ENCODE measurements at regions not wholly inside any gene's neighbourhood (a gene's known extent, or its start where the extent isn't known, plus 50 kb on each side); places are given as distances from the start of the nearest gene placed in this dataset.

DNA sequence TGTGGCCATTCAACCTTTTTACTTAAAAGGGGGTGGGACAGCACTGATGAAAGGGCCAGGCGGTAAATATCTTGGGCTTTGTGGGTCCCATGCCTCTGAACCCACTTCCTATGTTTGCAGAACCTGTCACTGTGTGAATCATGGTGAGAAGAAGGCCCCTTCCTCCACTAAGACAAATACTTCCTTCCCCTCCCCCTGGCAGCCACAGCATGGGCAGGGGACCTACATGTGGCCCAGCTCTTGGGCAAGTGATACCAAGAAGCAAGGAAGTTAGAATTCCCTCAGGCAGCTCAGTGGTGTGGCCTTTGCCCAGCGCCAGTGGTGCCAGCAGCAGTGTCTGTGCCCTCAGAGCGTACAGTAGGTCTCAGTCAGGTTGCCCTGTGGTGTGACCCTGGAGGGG, 168.6 kb downstream of the TRIM33 start:
- DNase-seq: peak in 1 of 5 donors; percentile 81

DNA sequence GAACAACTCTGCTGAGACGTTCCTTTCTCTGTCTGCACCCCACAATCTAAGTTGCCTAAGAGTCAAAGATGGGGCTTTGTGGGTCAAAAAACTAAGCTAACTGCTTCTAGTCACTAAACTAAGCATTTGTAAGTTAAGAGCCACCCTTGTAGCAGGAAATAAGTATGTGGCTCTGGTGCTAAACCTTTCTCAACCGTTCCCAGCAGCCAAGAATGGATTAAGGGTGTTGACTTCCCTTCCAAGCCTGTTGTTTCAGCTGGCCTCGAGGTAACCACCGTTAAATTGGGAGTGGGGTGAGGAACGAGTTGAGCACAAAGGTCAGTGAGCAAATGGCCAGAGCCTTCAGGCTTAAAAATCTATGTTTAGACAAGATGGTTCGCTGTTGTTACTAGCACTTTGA, 169.1 kb downstream of the TRIM33 start:
- peak in 1 of 5 donors; percentile 24 for DNase-seq

DNA sequence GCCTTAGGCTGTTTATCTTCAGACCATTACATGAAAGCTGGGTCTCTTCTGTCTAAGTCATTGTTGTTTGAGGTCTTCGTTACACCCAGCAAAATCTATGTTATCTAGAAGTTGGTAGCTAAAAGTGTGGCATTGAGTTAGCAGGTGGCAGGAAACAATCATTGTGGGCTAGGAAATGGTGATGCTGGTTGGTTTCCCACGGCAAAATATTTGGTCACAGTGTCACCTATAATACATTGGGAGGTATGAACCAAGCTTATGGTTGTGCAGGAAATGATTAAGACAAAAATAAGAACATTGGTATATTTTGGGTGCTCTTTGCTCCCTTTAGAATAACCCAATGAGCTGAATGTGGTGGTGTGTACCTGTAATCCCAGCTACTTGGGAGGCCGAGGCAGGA, 169.7 kb downstream of the TRIM33 start:
- peak in 2 of 5 donors; percentile 14 to 88 for DNase-seq

DNA sequence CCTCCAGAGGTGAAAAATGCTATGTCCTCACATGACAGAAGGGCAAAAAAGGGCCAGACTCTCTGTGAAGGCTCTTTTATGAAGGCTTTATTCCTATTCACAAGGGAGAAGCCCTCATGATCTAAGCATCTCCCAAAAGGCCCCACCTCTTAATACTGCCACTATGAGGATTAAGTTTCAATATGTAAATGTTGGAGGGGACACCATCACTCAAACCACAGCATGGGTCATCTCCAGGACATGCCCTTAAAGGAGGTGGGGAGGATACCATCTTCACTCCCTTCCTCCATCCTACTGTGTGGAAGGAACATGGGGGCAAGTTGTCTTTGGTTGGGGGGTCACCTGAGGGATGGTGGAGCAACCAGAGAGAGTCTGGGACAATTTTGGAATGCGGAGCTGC, 170.1 kb downstream of the TRIM33 start:
- DNase-seq: no peak

DNA sequence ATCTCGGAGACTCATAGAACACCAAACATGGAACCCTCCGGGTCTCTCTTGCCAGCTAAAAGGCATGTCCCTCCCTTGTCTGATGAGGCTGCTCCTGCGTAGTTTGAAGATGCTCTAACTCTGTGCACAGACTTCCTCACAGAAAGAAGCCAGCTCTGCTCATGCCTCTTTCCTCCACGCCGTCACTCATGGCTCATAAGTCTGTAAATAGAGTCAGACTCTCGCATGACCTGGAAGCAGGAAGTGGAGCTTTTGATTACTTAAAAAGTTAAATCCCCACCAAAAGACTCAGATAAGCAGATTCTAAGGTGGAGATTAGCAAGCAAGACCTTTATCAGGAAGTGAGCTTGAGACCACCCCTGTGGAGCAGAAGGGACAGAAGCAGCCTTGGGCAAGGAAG, 171.6 kb downstream of the TRIM33 start:
- DNase-seq: no peak

DNA sequence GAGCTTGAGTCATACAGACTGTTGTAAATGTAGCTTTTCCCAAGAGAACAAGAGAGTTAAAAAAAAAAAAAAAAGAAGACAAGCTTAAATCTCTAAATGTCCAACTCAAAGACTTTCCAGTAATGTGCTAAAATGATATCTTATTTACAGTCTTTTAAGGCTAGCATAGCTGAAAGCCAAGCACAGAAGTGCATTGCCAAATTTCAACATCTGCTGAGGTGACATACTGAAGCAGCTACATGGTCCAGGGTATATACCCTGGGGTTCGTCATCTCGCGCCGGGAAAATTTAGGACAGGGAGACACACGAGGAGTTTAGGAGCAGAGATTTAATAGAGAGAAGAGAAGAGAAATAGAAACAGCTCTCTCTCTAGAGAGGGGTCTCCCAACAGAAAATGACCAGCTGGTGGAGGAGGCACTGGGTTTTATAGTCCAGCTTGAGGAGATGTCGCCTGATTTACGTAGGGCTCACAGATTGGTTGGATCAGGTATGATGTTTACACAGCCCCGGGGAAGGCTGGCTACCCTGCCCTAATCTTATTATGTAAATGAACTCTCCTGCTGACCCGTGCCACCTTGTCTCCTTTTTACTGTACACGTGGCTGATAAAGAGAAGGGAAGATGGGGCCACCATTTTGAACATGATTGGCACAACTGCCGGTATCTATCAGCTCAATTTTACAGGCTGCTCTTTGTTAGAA, 172.7 kb downstream of the TRIM33 start:
- no peak for DNase-seq

DNA sequence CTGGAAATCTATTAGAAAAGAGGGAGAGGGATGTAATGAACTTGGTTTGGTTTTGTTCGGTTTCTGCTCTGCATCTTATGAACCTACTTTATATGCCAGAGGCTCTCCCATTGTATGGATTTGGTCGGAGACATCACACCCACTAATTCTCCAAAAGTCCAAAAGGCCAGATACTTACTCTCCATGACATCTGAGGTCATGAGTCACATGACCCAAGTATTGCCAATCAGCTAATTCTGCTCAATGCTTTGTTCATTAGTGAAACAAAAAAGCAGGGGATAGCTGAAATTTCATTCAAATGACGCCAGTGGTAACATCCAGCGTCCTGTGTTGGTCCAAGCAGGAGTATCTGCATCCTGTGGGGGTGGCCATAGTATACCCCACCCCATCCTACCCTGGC, 173.6 kb downstream of the TRIM33 start:
- DNase-seq: no peak

DNA sequence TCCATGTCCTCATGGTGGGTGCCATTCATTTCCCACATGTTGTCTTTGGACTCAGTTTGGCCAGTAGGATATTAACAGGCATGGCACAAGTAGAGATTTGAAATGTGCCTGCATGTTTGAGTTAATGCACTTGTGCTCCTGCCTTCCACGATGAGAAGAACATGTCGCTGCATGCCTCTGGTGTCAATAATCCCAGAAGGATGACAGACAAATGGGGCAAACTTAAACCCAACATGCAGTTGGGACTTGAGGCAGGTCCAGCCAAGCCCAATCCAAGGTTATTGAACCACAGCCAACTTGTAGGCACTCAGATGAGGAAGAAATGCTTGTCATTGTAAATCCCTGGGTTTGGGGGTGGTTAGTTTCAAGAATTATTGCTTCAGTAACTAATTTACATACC, 174.6 kb downstream of the TRIM33 start:
- no peak for DNase-seq

DNA sequence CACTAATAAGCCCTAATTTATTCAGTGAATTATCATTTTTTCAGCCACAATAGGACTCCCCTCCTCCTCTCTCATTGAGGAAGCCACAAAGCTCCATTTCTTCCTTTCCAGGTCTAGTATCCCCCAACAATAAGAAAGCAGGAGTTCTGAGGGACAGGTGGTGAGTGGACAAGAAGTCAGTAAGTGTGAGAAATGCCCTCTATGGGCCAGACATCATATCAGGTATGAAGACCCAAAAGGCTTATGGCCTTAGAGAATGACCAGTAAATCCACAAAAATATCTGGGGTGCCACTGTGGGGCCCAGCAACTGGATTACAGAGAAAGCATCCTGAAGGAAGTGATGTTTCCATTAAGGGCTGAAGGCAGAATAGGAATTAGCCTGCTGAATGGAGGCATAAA, 175.7 kb downstream of the TRIM33 start:
- no peak for DNase-seq

DNA sequence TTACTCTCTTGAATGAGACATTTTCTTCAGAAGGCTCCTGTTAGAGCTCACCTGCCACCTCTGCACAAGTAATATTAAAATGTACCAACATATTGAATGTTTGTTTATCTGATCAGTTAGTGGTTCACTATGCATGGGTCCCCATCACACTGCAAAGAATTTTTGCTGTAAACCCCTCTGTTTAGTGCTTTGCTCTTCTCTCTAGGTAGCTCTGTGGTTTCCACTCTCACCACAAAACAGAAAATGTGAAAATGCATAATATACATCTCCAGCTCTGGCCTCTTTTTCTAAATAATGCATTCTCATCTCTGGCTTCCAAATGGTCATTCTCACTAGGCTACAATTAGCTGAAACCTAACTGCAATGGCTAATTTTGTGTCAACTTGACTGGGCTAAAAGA, 176.7 kb downstream of the TRIM33 start:
- DNase-seq: no peak

DNA sequence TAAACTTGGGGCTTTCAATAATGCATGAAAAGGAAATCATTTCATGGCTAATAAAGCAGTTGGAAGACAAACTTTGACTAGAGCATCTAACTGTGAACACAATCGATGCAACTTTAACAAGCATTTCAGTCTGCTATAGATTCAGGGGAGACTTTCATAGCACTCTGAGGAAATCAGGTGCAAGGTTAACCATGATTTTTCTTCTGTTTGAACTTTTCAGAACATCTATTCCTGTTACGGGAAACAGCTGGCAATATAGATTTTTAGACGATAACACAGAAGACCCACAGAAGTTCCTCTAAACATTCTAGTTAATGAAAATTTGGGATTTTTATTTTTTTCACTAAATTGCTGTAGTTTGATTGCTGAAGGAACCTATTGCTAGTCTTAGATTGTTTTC, 177.3 kb downstream of the TRIM33 start:
- DNase-seq: no peak

DNA sequence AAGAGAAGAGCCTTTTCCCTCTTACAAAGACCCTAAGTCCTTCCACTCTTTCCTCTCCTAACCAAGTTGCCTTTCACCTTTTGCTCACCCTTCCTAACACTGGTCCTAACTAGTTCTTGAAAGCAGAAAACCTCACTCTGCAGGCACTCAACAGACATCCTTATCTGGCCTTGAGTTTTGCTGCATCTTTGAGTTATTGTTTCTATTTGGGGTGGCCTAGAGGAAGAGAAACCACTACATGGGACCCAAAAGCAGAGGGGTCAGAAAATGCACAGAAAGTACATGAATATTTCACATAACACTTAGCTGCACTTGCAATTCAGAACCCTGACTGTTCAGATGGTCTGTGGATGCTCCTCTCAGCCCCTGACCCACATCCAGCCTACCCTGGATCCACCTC, 178.3 kb upstream of the SYT6 start:
- DNase-seq: no peak

DNA sequence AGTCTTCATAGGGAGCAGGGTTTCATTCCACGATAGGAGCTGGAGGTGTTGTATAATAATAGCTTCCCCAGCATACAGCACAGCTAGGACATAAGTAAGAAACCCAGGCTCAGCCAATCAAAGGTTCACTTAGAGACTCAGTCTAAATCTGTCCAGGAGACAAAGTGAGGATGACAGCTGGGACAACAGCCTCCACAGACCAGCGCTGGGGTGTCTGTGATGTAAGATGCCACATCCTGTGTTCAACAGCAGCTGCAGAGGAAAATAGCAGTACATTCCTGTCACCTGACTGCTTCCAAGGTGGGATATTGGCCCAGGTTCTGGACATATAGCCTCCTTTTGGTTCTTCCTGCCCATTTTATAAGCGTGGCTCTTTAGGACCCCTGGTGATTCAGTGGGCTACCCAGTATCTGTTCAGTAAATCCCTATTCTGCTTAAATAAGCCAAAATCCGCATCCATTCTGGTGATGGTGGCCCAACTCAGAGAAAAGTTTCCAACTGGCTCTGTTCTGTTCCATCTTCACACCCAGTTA, 176.8 kb upstream of the SYT6 start:
- DNase-seq: peak in 1 of 5 donors; percentile 54

DNA sequence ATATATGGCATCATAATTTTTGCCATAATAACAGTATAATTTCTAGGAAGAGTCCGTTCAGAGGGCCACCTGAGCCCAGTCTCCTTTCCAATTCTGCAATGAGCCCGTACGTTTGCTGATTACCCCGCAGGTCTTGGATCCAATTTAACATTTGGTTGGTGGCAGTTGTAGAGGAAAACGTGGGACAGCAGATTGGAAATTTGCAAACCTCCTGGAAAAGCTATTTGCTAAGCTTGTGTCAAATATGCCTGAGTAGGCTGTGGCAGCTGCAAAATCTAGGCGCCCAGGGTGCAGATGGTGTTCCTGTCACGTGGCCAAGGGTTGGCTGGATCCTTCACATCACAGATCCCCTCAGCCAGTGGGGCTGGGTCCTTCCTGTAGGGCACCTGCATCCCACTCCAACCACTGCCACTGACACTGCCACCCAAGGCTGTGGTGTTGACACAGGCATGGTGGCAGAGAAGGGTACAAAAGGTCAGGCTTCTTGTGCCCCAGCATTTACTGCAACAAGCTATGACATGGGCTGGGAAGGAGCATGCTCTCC, 174.8 kb upstream of the SYT6 start:
- no peak for DNase-seq

DNA sequence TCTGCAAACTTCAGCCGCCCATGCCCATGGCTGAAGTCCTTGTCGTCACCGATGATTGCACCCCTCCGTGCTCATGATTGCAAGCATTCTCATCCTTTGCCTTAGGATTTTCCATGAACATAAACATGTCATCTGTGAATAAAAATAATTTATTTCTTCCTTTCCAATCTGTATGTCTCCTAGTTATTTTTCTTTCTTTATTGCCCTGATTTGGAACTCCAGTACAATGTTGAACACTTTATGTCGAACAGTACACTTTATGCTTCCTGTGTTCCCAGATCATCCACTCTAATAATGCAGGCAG, 170.9 kb upstream of the SYT6 start:
- no peak for DNase-seq

DNA sequence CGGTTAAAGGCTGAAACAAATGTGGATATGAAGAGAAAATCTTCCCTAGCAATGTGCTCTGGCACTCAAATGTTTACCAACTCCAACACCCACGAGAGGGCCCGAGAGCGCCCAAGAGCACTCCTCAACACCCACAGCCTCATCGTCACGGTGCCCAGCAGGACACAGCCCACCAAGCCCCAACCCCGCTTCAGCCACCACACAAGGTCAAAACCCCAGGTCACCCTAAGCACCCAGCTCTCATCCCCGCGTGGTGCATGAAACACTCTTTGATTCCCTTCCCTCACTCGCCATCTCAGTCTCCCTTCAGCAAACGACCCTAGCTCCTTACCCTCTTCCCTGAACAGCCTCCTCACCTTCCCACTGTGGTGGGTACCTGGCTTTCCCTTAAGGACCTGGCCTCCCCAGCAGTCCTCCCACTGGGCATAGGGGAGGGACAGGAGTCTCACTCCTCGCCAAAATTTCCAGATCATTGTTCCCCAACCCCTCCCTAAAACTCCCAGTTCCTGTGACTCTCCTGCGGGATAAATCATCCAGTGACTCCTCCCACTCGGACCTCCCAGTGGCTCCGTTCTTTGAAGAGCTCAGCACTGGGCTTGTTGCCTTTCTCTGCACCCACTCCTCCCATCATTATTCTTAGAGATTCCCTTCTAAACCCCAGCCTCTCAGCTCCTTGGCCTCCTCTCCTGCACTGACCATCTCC, 170.4 kb upstream of the SYT6 start:
- no peak for DNase-seq

DNA sequence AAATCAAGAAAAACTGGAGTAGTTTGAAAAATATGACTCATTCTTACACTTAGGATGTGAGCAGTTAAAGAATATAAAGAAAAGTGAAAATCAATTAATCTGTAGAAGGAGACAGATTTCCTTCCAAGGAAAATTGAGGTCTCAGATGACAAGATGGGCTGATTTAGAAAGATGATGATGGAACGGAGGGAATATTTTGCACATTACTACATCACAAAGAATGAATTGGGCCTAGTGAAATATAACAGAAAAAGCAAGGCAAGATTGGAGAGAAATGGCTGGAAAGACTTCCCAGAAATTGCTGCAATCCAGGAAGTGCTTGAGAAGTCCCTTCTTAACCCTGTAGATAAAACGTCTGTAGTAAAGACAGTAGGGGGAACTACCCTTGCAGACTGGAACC, 169.1 kb upstream of the SYT6 start:
- no peak for DNase-seq

DNA sequence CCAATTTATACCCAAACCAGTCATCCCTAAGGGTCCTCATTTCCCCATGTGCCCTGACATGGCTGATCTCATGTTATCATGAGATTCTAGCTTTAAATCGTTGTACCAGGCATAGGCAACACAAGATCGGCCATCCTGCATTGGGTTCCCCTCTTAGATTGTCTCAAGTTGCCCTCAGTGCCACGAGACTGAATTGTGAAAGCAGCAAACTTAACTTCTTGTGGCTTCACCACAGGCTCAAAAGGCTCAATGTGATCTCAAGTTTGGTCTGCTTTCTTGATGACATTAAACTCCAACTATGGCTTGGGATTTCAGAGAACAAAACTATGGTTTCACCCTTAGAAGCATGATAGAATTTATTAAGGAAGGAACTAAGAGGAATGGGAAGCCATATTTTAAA, 168.5 kb upstream of the SYT6 start:
- no peak for DNase-seq

DNA sequence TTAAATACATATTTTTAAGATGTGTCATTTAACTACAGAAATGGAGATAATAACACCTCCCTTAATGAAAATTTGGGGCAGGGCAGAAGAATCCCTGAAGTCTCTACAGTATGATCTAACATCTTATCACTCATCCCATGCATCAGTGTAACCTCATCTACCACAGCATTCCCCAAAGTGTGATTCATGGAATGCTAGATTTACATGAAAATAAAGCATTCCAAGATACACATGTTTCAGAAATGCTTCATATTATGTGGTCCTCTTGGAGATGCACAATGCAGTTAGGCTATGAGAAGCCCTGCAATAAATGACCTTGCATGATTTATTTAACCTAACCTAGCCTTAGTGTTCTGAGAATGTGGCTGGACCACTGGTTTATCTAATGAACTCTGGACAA, 166.9 kb upstream of the SYT6 start:
- DNase-seq: no peak

DNA sequence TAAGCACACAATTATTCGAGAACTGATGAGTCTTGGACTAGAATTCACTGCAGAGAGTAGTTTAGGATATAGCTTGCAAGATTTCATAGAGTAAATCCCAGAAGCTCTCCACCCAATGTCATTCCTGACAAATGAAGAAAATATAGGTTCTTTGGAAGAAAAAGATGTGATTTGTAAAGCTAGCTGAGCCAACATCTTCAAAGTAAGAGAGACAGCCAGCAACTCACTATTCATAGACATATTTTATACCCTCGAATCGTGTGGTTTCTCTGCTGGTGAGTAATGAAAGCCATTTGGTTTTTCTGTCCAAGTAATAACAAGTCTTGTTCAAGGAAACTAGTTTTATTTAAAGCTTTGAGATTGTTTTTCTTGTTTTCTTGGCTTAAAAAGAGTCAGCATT, 165.7 kb upstream of the SYT6 start:
- DNase-seq: no peak

DNA sequence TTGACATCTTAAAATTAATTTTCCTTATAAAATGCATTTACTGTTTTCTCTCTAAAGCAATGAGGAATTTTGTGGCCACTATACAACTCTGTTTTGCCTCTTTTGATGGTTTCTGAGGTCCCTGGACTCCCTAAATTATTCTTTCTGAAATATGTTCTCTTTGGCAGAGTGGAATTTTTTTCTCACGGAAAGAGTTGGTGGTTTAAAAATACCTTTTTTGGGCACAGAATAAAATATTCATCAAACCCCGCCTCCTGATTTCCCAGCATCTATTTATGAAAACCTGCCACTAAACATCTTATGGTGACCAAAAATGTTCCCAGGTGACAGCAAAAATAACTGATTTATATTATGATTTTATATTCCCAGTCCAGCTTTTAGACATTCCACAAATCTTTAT, 165.3 kb upstream of the SYT6 start:
- no peak for DNase-seq

DNA sequence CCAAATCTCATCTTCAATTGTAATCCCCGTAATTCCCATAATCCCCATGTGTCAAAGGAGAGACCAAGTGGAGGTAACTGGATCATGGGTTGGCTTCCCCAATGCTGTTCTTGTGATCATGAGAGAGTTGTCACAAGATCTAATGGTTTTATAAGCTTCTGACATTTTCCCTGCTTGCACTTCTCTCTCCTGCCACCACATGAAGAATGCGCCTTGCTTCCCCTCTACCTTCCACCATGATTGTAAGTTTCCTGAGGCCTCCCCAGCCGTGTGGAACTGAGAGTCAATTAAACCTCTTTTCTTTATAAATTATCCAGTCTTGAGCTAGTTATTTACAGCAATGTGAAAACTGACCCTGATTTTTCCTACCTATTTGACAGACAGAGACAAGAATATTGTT, 162.5 kb upstream of the SYT6 start:
- DNase-seq: no peak

DNA sequence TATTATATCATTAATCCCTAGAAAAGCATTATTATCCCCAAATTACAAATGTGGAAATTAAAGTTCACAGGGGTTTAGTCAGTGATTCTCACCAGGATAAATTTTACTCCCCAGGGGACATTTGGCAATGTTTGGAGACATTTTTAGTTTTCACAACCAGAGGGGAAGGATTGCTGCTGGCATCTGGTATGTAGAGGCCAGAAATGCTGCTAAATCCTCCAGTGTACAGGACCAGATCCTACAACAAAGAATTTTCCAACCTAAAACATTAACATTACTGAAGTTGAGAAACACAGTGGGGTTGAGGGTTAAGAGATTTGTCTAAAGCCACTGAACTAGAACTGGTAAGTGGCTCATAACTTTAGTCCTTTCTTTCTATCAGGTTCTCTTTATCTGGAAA, 162.0 kb upstream of the SYT6 start:
- DNase-seq: no peak

DNA sequence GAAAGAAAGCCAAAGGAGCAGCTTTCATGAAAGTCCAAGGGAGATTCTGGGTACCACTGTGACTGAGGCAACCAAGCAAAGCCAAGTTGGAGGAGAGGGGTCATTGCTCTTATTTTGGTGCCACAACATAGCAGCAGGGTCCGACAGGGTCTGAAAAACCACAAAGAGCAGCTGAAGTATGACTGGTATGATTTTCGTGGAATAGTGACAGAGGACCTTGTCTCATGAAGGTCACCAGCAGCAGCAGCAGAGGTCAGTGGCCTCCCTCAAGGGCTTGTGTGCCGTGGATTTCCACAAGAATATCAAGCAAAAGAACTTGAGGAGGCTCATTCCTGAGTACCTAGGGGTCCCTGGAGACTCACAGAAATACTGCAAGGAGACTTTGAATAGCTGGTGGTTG, 160.9 kb upstream of the SYT6 start:
- no peak for DNase-seq

DNA sequence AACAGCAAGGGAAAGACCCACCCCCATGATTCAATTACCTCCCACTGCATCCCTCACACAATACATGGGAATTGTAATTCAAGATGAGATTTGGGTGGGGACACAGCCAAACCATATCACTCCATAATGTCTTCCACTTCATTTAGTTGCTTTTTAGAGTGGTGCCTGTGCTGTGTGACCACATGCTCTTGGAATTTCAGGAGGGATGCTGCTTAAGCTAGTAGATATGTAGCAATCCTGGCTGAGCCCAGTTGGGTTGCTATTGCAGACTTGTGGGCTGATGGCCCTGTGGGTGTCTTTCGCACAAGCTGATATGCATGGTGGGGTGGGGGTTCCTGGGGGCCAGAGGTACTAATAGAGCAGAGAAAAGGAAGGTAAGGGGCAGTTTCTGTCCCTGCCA, 160.4 kb upstream of the SYT6 start:
- no peak for DNase-seq

Data from T-helper 1 cell (primary cell).